Kidney (tissue), 13 donors: ENCODE measurements at regions not wholly inside any gene's neighbourhood (a gene's known extent, or its start where the extent isn't known, plus 50 kb on each side); places are given as distances from the start of the nearest gene placed in this dataset.

Experiments
- DNase-seq, 5 donors: peaks; one replicate each; pipeline ENCODE4 v3.0.0-alpha.2; 2013 to 2020
- FAIRE-seq: peaks from 2 replicates; lab custom pipeline; 2012; peaks lifted over from hg19 to GRCh38; lab: Jason Lieb, UNC
- H3K27ac ChIP-seq, 2 donors: one replicate each; pipeline ENCODE4 v1.7.0; 2013; ENCODE audit warnings: low read depth in 2 of 2, low read length in 2 of 2, inconsistent platforms in 1 of 2
- H3K27me3 ChIP-seq: one replicate; pipeline ENCODE4 v1.7.1; 2013; ENCODE audit warnings: low read length, inconsistent platforms; ENCODE audit not compliant: control insufficient read depth, insufficient read depth
- H3K36me3 ChIP-seq, 3 donors: one replicate each; pipeline versions ENCODE4 v1.7.0 to v1.7.1; 2013; ENCODE audit warnings: low read length in 3 of 3, control low read depth in 1 of 3, inconsistent platforms in 1 of 3; ENCODE audit not compliant: insufficient read depth in 3 of 3, control insufficient read depth in 2 of 3
- H3K4me1 ChIP-seq, 3 donors: one replicate each; pipeline versions ENCODE4 v1.7.0 to v1.7.1; 2013; ENCODE audit warnings: low read length in 3 of 3, inconsistent platforms in 1 of 3, low read depth in 1 of 3; ENCODE audit not compliant: control insufficient read depth in 2 of 3, insufficient read depth in 2 of 3
- H3K4me3 ChIP-seq, 3 donors: one replicate each; pipeline versions ENCODE4 v1.7.0 to v1.8.1; 2013; ENCODE audit warnings: low read length in 3 of 3, control low read depth in 1 of 3, inconsistent platforms in 1 of 3
- H3K9ac ChIP-seq, 3 donors: one replicate each; pipeline versions ENCODE4 v1.7.0 to v1.7.1; 2013; ENCODE audit warnings: low read length in 3 of 3, control low read depth in 1 of 3, inconsistent platforms in 1 of 3
- H3K9me3 ChIP-seq, 3 donors: one replicate each; pipeline versions ENCODE4 v1.7.0 to v1.7.1; 2013; ENCODE audit warnings: low read length in 3 of 3, control low read depth in 1 of 3, inconsistent platforms in 1 of 3; ENCODE audit not compliant: control insufficient read depth in 2 of 3, insufficient read depth in 1 of 3
- intact Hi-C: fragments of 100-400 bp; cut with DNase I; formaldehyde crosslinking; loops from one replicate; pipeline ENCODE4 v1.11.1; 2022
- TF ChIP-seq, protein P1 (sequence below): IDR thresholded peaks from 3 replicates; pipeline ENCODE4 v1.5.1; 2012; ENCODE audit warnings: mild to moderate bottlenecking, moderate library complexity, borderline replicate concordance; ENCODE audit not compliant: insufficient read depth; ENCODE audit errors: extremely low read depth
- donor health status: control.
- donor health status: control.
- donor health status: control.
- donor health status: control.
- donor health status: control.
- donor health status: DM: yes; HTN: yes; CAD: no.
- donor health status: Normal renal cell carcinoma (clear cell type).

GRCh38 chr7:54397836-54398612, 144.2 kb upstream of the VSTM2A start:
- Histone ChIP-seq H3K27ac (no peak overlapping the region), H3K27me3 (no peaks in the 10 kb centered on the region), H3K4me3 (no peak overlapping the region), H3K4me1 (no peaks in the 10 kb centered on the region), H3K36me3 (no peaks in the 10 kb centered on the region), H3K9me3 (no peaks in the 10 kb centered on the region), H3K9ac (no peak overlapping the region)
- TF ChIP-seq, protein P1, sequence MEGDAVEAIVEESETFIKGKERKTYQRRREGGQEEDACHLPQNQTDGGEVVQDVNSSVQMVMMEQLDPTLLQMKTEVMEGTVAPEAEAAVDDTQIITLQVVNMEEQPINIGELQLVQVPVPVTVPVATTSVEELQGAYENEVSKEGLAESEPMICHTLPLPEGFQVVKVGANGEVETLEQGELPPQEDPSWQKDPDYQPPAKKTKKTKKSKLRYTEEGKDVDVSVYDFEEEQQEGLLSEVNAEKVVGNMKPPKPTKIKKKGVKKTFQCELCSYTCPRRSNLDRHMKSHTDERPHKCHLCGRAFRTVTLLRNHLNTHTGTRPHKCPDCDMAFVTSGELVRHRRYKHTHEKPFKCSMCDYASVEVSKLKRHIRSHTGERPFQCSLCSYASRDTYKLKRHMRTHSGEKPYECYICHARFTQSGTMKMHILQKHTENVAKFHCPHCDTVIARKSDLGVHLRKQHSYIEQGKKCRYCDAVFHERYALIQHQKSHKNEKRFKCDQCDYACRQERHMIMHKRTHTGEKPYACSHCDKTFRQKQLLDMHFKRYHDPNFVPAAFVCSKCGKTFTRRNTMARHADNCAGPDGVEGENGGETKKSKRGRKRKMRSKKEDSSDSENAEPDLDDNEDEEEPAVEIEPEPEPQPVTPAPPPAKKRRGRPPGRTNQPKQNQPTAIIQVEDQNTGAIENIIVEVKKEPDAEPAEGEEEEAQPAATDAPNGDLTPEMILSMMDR: no peak
- DNase-seq (peak in 3 of 5 donors; percentile 19 to 48 (median 31)), FAIRE-seq (no peak)
- intact Hi-C loops: no loop called here

GRCh38 chr7:54398863-54399262, 143.3 kb upstream of the VSTM2A start:
- Histone ChIP-seq H3K9me3 (no peaks in the 10 kb centered on the region), H3K27ac (no peak overlapping the region), H3K27me3 (no peaks in the 10 kb centered on the region), H3K4me3 (no peak overlapping the region), H3K36me3 (no peaks in the 10 kb centered on the region), H3K4me1 (no peaks in the 10 kb centered on the region), H3K9ac (no peak overlapping the region)
- no peak for FAIRE-seq
- no peak for DNase-seq
- intact Hi-C loops: no loop called here
- TF ChIP-seq, protein P1: no peak

DNA sequence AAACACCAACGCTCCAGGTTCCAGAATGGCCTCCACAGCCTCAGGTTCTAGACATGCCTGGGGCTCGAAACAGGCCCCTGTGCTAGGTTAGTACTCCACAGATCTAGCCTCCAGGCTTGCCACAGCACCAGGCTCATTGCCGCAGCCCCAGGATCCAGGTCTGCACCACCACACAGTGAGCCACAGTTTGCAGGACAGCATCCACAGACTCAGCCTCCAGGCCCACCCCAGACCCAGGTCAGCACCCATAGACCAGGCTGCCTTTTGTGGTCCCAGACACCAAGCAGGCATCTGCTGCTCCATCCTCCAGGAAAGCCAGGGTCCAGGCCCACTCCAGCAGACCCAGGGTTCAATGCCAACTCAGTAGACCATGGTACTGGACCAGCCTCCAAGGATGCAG, 132.3 kb upstream of the VSTM2A start:
- no peak overlapping the region for H3K9ac ChIP-seq
- H3K4me3 ChIP-seq: no peak overlapping the region
- TF ChIP-seq, protein P1: no peak
- FAIRE-seq: no peak
- H3K27ac ChIP-seq: no peak overlapping the region
- H3K4me1 ChIP-seq: no peaks in the 10 kb centered on the region
- no peaks in the 10 kb centered on the region for H3K36me3 ChIP-seq
- no peak for DNase-seq
- intact Hi-C loops: no loop called here
- no peaks in the 10 kb centered on the region for H3K27me3 ChIP-seq
- peaks cover 0 to 9% (median 0%) of the 10 kb centered on the region in 3 donors for H3K9me3 ChIP-seq
